ENCODE measurements at regions not wholly inside any gene's neighbourhood (a gene's known extent, or its start where the extent isn't known, plus 50 kb on each side); places are given as distances from the start of the nearest gene placed in this dataset.

- DNase-seq: no peak
Observed at GRCh38 chr11:133787379-133788141, 57.8 kb downstream of the SPATA19 start.

- no peak for DNase-seq
Observed at GRCh38 chr11:133785795-133786340, 59.4 kb downstream of the SPATA19 start.

DNA sequence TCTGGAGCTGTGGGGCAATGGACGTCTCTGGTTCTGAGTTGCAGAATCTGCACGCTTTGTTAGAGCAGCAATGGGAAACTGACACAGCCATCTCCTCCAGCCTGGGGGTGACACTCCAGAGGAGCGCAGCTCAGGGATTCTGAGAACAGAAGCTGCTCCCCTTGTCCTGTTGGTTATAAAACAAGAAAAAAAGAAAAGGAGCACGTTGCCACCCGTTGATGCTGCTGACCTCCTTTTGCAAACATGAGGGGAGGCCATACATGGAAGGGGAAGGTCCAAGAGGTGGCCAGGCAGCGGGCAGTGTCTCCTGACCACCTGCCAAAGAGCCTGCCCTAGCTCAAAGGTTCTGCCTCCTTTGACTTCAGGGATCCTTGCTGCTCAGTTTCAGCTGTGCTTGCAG lies 61.0 kb downstream of the SPATA19 start:
- DNase-seq: no peak

- DNase-seq: no peak
Observed at GRCh38 chr11:133782116-133782725, 63.1 kb downstream of the SPATA19 start.

DNA sequence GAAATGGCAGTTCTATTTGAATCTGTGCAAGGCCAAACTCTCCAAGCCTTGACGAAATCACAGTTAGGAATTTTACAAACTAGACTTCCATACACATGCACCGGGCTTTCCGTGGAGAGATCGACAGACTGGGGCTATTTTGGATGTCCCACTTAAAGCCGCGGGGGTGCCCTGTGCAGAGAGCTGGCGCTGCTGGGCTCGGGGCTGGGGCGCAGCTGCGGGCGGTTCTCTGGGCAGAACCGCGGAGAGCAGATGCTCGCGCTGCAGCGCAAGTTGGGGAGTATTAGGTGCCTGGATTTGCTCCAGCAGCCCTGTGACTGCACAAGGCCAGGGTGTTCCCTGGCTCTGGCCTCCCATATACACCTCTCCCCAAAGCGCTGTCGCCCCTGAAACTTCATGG lies 67.2 kb downstream of the SPATA19 start:
- DNase-seq: no peak

DNA sequence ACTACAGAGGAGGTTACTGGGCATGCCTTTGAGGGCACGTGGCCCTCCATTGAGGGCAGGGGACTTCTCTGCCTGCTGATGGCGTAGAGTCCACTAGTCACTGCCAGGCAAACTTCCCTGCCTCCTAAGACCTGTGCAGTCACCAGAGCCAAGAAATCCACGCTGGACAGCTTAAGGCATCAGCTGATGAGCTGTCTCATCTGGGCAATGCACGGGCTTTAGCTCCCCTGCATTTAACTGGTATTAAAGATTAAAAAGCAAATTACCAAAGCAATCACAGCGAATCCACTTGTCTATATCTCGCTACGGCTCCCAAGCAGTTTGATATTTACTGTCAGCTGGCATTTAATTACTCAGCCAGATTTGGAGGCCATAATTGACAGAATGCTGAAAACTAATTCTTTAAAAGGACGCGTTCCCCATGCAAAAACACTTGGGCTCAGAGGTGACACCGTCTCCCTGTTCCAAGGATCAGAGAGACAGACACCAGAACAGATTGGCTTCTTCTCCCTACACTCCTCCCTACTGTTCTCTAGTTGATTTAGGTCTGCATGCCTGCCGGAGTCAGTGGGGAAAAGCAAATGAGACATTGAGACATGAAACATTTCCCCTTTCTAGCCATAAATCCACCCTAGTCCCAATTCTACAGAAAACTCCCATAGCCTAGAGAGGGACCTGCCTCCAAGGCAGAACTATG lies 68.5 kb downstream of the SPATA19 start:
- DNase-seq: no peak

DNA sequence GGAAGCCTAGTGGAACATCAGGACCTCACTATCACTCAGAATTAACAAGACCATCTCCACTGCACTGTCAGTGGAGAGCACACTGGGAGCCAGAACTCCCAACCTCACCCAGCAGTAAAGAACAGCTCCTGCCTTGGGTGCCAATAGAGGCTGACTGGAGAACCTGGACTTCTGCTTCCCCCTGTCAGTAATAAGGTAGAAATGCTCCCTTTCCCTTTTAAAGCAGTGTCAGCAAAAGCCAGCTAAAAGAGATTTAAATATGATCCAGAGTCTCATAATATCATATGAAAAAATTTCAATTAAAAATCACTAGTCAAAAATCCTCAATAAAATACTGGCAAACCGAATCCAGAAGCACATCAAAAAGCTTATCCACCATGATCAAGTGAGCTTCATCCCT lies 82.8 kb downstream of the SPATA19 start:
- DNase-seq: no peak

GRCh38 chr11:133753150-133753549 lies 92.2 kb downstream of the SPATA19 start:
- DNase-seq: no peak

DNA sequence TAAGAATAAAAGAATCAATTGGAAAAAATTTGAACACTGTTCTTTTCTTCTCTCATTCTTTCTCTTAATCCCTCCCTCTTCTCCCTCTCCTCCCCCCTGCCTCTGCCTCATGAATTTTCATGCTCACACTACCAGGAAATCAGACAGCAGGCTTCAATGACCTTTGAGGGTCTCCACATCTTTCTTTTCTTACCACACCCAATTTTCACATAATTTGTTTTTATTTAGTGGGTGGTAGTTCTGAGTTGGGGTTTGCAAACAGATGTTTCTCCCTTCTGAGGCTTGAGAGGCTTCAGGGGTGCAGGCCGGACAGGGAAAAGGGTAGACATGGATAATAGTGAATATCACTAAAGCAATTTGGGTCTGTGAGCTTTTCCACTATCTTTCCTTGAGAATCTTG lies 95.5 kb downstream of the SPATA19 start:
- no peak for DNase-seq

DNA sequence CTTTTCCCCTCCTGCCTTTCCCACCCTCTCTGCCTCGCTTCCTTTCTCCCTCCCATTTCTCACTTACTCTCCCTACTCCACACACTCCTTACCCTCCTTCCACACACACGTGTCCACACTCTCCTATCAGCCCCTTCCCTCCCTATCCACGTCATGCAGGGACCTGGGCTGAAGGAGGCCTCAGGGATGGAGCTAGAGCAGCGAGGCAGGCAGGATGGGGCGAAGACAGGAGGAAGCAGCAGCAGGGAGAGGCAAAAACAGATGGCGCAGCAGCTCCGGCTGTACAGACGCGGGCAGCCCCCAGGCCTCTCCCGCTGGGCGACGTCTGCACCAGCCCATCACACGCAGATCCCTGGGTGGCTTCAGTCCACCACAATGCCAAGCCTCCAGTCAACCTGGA lies 97.9 kb downstream of the SPATA19 start:
- DNase-seq: no peak

GRCh38 chr11:133746663-133747306 lies 98.5 kb downstream of the SPATA19 start:
- no peak for DNase-seq

DNA sequence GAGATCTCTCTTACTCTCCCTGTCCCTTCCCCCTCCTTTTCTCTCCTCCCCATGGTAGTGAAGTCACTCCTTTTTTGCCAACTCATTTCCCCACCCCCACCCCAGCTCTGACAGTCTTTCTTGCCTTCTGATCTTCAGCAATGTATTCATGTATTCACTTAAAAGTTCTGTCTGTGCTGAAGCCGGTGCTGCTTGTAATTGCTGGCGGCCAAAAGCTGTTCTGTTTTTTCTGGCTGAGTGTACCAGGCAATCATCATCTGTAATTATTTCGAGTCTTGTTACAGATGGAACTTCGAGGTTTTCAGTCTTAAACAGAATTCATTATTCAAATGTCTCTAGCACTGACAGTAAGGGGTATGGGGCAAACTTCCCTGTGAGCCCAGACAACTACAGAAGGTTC lies 99.5 kb downstream of the SPATA19 start:
- DNase-seq: no peak

- no peak for DNase-seq
Observed at GRCh38 chr11:133742353-133742752, 103.0 kb downstream of the SPATA19 start.

DNA sequence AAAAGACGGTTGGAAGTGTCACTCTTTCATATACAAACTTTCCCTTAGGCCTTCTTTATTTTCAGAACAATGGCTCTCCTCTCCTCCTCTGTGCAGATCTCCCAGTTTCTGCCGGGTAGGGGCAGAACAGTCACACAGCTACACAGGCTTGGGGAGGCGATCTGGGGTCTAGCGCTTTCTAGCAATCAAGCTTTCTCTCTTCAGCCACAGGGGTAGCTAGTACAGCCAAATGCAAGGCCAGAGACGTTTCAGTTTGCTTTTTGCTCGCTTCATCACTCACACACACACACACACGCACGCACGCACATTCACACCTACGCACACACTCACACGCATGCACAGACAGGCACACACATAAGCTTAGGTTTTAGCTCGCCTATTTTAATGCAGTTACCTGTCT lies 104.3 kb downstream of the SPATA19 start:
- DNase-seq: no peak

GRCh38 chr11:133739481-133739880 lies 105.8 kb downstream of the SPATA19 start:
- DNase-seq: no peak

DNA sequence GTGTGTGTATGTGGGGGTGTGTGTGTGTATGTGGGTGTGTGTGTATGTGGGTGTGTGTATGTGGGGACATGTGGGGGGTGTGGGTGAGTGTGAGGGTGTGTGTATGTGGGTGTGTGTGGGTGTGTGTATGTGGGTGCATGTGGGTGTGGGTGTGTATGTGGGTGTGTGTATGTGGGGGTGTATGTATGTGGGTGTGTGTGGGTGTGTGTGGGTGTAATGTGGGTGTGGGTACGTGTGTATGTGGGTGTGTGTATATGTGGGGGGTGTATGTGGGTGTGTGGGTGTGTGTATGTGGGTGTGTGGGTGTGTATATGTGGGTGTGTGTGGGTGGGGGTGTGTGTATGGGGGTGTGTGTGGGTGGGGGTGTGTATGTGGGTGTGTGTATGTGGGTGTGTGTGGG lies 106.7 kb downstream of the SPATA19 start:
- DNase-seq: no peak

DNA sequence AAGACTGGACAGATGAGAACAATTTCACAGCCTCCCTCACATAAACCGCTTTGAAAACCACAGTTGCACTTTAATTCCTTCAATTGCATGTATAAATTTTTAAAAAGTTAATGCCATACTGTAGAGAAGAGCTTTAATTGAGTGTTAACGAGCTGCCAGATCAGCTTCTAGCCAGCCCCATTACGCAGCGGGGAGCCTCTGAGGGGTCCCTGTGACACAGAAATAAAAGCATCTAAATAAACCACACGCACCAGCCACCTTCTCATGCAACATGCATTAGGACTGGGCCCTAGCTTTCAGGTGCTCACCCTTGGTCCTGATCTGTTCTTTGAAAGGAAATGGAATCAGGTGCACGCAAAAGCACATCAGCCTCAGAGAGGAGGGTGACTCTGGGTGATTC lies 111.7 kb downstream of the SPATA19 start:
- DNase-seq: no peak

- no peak for DNase-seq
Observed at GRCh38 chr11:133732109-133732674, 113.1 kb downstream of the SPATA19 start.

DNA sequence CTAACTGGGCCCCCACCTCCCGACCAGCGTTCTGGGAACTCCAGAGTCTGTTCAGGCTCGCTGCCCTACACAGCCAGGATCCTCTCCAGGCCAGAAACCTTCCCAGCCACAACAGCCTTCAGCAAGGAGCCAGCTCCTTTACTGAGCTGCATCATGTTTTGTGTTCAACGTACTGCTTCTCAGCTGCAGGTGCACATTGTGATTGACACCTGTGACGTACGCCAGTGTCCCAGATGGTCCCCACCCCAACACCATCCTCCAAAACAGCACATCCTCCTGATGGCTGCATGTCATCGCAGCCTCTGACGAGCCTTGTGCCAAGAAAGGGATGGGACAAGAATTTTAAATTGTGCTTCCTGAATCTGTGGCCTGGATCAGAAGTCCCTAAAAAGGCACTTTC lies 117.5 kb downstream of the SPATA19 start:
- DNase-seq: no peak

DNA sequence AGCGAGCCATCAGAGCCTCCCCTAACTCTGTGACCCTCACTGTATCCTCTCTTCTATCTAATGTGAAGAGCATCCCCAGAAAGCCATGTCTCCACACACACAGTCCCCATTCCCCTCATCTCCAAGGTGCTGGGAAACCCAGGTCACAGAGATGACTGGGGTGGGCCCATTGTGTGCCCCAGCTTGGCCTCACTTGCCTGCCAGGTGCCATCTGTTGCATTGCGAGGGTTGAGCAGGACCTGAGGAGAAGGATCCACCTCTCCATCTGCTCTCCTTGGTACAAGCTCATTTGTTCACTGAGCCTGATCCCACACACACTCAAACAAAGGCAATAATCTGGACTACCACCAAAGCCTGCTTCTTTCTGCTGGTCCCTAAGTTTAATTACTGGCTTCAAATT lies 118.8 kb downstream of the SPATA19 start:
- no peak for DNase-seq

GRCh38 chr11:133724116-133724515 lies 121.2 kb downstream of the SPATA19 start:
- no peak for DNase-seq

GRCh38 chr11:133723056-133723455 lies 122.3 kb downstream of the SPATA19 start:
- DNase-seq: no peak

DNA sequence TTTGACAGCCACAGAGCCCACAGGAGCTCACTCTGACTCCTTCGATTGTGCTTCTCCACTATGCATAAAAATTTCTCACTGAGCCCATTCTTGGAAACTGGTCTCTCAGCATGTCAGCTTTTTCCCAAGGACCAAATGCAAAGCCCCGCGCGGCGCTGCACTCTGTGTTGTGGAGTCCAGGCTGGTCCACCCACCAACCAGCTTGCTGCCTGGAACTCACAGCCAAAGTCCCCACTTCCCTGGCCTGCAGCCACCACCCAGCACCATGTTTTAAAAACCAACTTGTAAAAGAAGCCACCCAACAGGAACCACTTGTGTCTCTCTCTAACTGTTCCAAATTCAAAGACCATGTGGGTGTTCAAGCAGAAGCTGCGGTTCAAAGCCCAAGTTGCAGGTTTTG lies 124.4 kb downstream of the SPATA19 start:
- no peak for DNase-seq
